ENCODE measurements at regions not wholly inside any gene's neighbourhood (a gene's known extent, or its start where the extent isn't known, plus 50 kb on each side); places are given as distances from the start of the nearest gene placed in this dataset.

GRCh38 chr22:48741540-48741939 lies 1086.1 kb downstream of the BRD1 start:
- DNase-seq = no peak

GRCh38 chr22:48740731-48741405 lies 1086.8 kb downstream of the BRD1 start:
- no peak for DNase-seq

GRCh38 chr22:48740086-48740730 lies 1087.5 kb downstream of the BRD1 start:
- no peak for DNase-seq

- no peak for DNase-seq
Observed at GRCh38 chr22:48739348-48740085, 1088.2 kb downstream of the BRD1 start.

GRCh38 chr22:48738204-48738980 lies 1089.3 kb downstream of the BRD1 start:
- no peak for DNase-seq

GRCh38 chr22:48737461-48738203 lies 1090.0 kb downstream of the BRD1 start:
- no peak for DNase-seq

GRCh38 chr22:48736593-48737460 lies 1090.8 kb downstream of the BRD1 start:
- DNase-seq = no peak

GRCh38 chr22:48734961-48735360 lies 1092.7 kb downstream of the BRD1 start:
- DNase-seq = no peak

- no peak for DNase-seq
Observed at GRCh38 chr22:48734359-48734758, 1093.3 kb downstream of the BRD1 start.

GRCh38 chr22:48729499-48730171 lies 1098.0 kb downstream of the BRD1 start:
- no peak for DNase-seq

- no peak for DNase-seq
Observed at GRCh38 chr22:48727454-48728058, 1100.1 kb downstream of the BRD1 start.

GRCh38 chr22:48724899-48725298 lies 1102.8 kb downstream of the BRD1 start:
- DNase-seq = no peak

GRCh38 chr22:48722661-48723060 lies 1105.0 kb downstream of the BRD1 start:
- DNase-seq = no peak

GRCh38 chr22:48721395-48721669 lies 1106.3 kb downstream of the BRD1 start:
- DNase-seq = no peak

- DNase-seq = no peak
Observed at GRCh38 chr22:48720662-48721394, 1106.8 kb downstream of the BRD1 start.

- DNase-seq = no peak
Observed at GRCh38 chr22:48719978-48720661, 1107.6 kb downstream of the BRD1 start.

GRCh38 chr22:48718818-48719500 lies 1108.7 kb downstream of the BRD1 start:
- no peak for DNase-seq
